ENCODE measurements at regions not wholly inside any gene's neighbourhood (a gene's known extent, or its start where the extent isn't known, plus 50 kb on each side); places are given as distances from the start of the nearest gene placed in this dataset.

- no peak for TF ChIP-seq CTCF (IDR thresholded peaks at IDR 0.05; ENCODE audit: low read depth, low read length, missing control alignments)
- H3K4me3 ChIP-seq (ENCODE audit: low read depth, low read length) = no peak overlapping the region
- no peak for DNase-seq (ENCODE audit: low read depth)
Measured at GRCh38 chr9:7245976-7246580, 488.3 kb downstream of the KDM4C start.

- H3K4me3 ChIP-seq (ENCODE audit: low read depth, low read length) = no peak overlapping the region
- no peak for TF ChIP-seq CTCF (IDR thresholded peaks at IDR 0.05; ENCODE audit: low read depth, low read length, missing control alignments)
- no peak for DNase-seq (ENCODE audit: low read depth)
Measured at GRCh38 chr9:7243838-7244237, 486.1 kb downstream of the KDM4C start.

- no peak for DNase-seq (ENCODE audit: low read depth)
- no peak overlapping the region for H3K4me3 ChIP-seq (ENCODE audit: low read depth, low read length)
- TF ChIP-seq CTCF (IDR thresholded peaks at IDR 0.05; ENCODE audit: low read depth, low read length, missing control alignments) = no peak
Measured at GRCh38 chr9:7242126-7242525, 484.4 kb downstream of the KDM4C start.

GRCh38 chr9:7241694-7242093 is 483.9 kb downstream of the KDM4C start:
- no peak for TF ChIP-seq CTCF (IDR thresholded peaks at IDR 0.05; ENCODE audit: low read depth, low read length, missing control alignments)
- no peak overlapping the region for H3K4me3 ChIP-seq (ENCODE audit: low read depth, low read length)
- no peak for DNase-seq (ENCODE audit: low read depth)

- no peak for DNase-seq (ENCODE audit: low read depth)
- H3K4me3 ChIP-seq (ENCODE audit: low read depth, low read length) = no peak overlapping the region
- no peak for TF ChIP-seq CTCF (IDR thresholded peaks at IDR 0.05; ENCODE audit: low read depth, low read length, missing control alignments)
Measured at GRCh38 chr9:7240569-7241311, 483.0 kb downstream of the KDM4C start.

GRCh38 chr9:7239708-7240107 is 481.9 kb downstream of the KDM4C start:
- no peak for TF ChIP-seq CTCF (IDR thresholded peaks at IDR 0.05; ENCODE audit: low read depth, low read length, missing control alignments)
- DNase-seq (ENCODE audit: low read depth) = no peak
- H3K4me3 ChIP-seq (ENCODE audit: low read depth, low read length) = no peak overlapping the region

- no peak for DNase-seq (ENCODE audit: low read depth)
- H3K4me3 ChIP-seq (ENCODE audit: low read depth, low read length) = no peak overlapping the region
- no peak for TF ChIP-seq CTCF (IDR thresholded peaks at IDR 0.05; ENCODE audit: low read depth, low read length, missing control alignments)
Measured at GRCh38 chr9:7238247-7238637, 480.5 kb downstream of the KDM4C start.

Measured in GM12864 (cell line).